IPS DF 4.7 (cell line): ENCODE measurements at regions not wholly inside any gene's neighbourhood (a gene's known extent, or its start where the extent isn't known, plus 50 kb on each side); places are given as distances from the start of the nearest gene placed in this dataset.
A peak's percentile ranks its signal among the peaks of the same experiment; 100 is the strongest.
"Not testable (repeated sequence)": the region's sequence is repeated elsewhere in the genome, so short reads cannot be mapped to it uniquely, and the experiment has no call there.

Source experiments
- DNase-seq: peaks from one replicate; pipeline ENCODE4 v3.0.0-alpha.2; 2013; ENCODE audit warnings: low spot score; ENCODE audit errors: extremely low read depth

GRCh38 chr4:126479709-126480108 is 1153.0 kb upstream of the INTU start:
- peak; percentile 9 for DNase-seq

- no peak for DNase-seq
These were observed 1150.4 kb upstream of the INTU start for GRCh38 chr4:126482311-126482710.

- no peak for DNase-seq
These were observed 1146.4 kb upstream of the INTU start for GRCh38 chr4:126486377-126486776.

- no peak for DNase-seq
These were observed 1142.8 kb upstream of the INTU start for GRCh38 chr4:126489826-126490463.

- no peak for DNase-seq
These were observed 1137.5 kb upstream of the INTU start for GRCh38 chr4:126495163-126495752.

- no peak for DNase-seq
These were observed 1119.8 kb upstream of the INTU start for GRCh38 chr4:126512979-126513378.

GRCh38 chr4:126513596-126513995 is 1119.2 kb upstream of the INTU start:
- DNase-seq = no peak

- no peak for DNase-seq
These were observed 1112.0 kb upstream of the INTU start for GRCh38 chr4:126520731-126521130.

- not testable (repeated sequence) for DNase-seq
These were observed 1107.4 kb upstream of the INTU start for GRCh38 chr4:126525400-126525799.

- no peak for DNase-seq
These were observed 1106.4 kb upstream of the INTU start for GRCh38 chr4:126526335-126526734.

GRCh38 chr4:126529997-126530396 is 1102.8 kb upstream of the INTU start:
- no peak for DNase-seq

- no peak for DNase-seq
These were observed 1101.7 kb upstream of the INTU start for GRCh38 chr4:126530996-126531585.

GRCh38 chr4:126532527-126532926 is 1100.2 kb upstream of the INTU start:
- DNase-seq = no peak

GRCh38 chr4:126533146-126533805 is 1099.5 kb upstream of the INTU start:
- DNase-seq = no peak

GRCh38 chr4:126539771-126540170 is 1093.0 kb upstream of the INTU start:
- no peak for DNase-seq

- no peak for DNase-seq
These were observed 1090.9 kb upstream of the INTU start for GRCh38 chr4:126541820-126542219.

- DNase-seq = no peak
These were observed 1088.5 kb upstream of the INTU start for GRCh38 chr4:126544276-126544675.

GRCh38 chr4:126546197-126546596 is 1086.6 kb upstream of the INTU start:
- DNase-seq = not testable (repeated sequence)

- DNase-seq = no peak
These were observed 1085.4 kb upstream of the INTU start for GRCh38 chr4:126547352-126547751.

GRCh38 chr4:126548890-126549289 is 1083.9 kb upstream of the INTU start:
- no peak for DNase-seq

- DNase-seq = no peak
These were observed 1080.4 kb upstream of the INTU start for GRCh38 chr4:126552321-126552720.

- no peak for DNase-seq
These were observed 1079.5 kb upstream of the INTU start for GRCh38 chr4:126553248-126553647.
